ENCODE measurements at regions not wholly inside any gene's neighbourhood (a gene's known extent, or its start where the extent isn't known, plus 50 kb on each side); places are given as distances from the start of the nearest gene placed in this dataset.
"Not testable (repeated sequence)": the region's sequence is repeated elsewhere in the genome, so short reads cannot be mapped to it uniquely, and the experiment has no call there.

DNA sequence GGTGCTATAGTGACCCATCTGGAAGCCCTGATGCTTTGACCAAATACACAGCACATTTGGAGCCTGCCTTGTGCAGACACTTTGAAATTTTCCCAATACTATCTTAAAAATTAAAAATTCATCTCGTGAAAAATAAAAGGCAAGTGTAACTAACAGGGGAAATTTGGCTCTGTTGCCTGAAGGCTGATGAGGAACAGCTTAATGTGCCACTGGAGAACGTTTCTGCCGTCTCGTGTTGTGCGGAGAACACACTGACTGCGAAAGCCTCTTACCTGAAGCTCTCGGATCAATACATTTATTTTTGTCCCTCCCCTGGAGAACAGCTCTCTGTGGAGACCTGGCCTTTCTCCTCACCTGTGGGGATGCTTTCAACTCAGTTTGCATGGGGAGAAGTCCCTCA lies 77.2 kb upstream of the CHST15 start:
- H3K4me1 Mint-ChIP-seq = no peaks in the 10 kb centered on the region
- H3K27me3 Mint-ChIP-seq (ENCODE audit: low read depth) = peaks cover 2% of the 10 kb centered on the region
- TF ChIP-seq, protein P1, sequence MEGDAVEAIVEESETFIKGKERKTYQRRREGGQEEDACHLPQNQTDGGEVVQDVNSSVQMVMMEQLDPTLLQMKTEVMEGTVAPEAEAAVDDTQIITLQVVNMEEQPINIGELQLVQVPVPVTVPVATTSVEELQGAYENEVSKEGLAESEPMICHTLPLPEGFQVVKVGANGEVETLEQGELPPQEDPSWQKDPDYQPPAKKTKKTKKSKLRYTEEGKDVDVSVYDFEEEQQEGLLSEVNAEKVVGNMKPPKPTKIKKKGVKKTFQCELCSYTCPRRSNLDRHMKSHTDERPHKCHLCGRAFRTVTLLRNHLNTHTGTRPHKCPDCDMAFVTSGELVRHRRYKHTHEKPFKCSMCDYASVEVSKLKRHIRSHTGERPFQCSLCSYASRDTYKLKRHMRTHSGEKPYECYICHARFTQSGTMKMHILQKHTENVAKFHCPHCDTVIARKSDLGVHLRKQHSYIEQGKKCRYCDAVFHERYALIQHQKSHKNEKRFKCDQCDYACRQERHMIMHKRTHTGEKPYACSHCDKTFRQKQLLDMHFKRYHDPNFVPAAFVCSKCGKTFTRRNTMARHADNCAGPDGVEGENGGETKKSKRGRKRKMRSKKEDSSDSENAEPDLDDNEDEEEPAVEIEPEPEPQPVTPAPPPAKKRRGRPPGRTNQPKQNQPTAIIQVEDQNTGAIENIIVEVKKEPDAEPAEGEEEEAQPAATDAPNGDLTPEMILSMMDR (IDR thresholded peaks at IDR 0.05; ENCODE audit: unreplicated experiment) = no peak
- H3K27ac Mint-ChIP-seq = no peak overlapping the region
- no peaks in the 10 kb centered on the region for H3K9me3 Mint-ChIP-seq
- H3K4me3 Mint-ChIP-seq = no peak overlapping the region
- H3K36me3 Mint-ChIP-seq = no peaks in the 10 kb centered on the region
- no peak for DNase-seq (ENCODE audit: low spot score in 2 of 2, unreplicated experiment in 2 of 2)

GRCh38 chr10:124168991-124169802 lies 75.8 kb upstream of the CHST15 start:
- Mint-ChIP-seq H3K27ac (no peak overlapping the region), H3K4me1 (no peaks in the 10 kb centered on the region), H3K9me3 (no peaks in the 10 kb centered on the region), H3K27me3 (ENCODE audit: low read depth) (peaks cover 2% of the 10 kb centered on the region), H3K36me3 (no peaks in the 10 kb centered on the region), H3K4me3 (no peak overlapping the region)
- peak in 1 of 2 experiments; percentile 10 for DNase-seq (ENCODE audit: low spot score in 2 of 2, unreplicated experiment in 2 of 2)
- TF ChIP-seq, protein P1 (IDR thresholded peaks at IDR 0.05; ENCODE audit: unreplicated experiment) = no peak

- TF ChIP-seq, protein P1 (IDR thresholded peaks at IDR 0.05; ENCODE audit: unreplicated experiment) = no peak
- H3K27ac Mint-ChIP-seq = no peak overlapping the region
- H3K9me3 Mint-ChIP-seq = no peaks in the 10 kb centered on the region
- DNase-seq (ENCODE audit: low spot score in 2 of 2, unreplicated experiment in 2 of 2) = peak in 1 of 2 experiments; percentile 1
- H3K27me3 Mint-ChIP-seq (ENCODE audit: low read depth) = peaks cover 2% of the 10 kb centered on the region
- H3K4me3 Mint-ChIP-seq = no peak overlapping the region
- no peaks in the 10 kb centered on the region for H3K4me1 Mint-ChIP-seq
- no peaks in the 10 kb centered on the region for H3K36me3 Mint-ChIP-seq
Measured at GRCh38 chr10:124168581-124168980, 75.2 kb upstream of the CHST15 start.

GRCh38 chr10:124167925-124168324 lies 74.5 kb upstream of the CHST15 start:
- DNase-seq (ENCODE audit: low spot score in 2 of 2, unreplicated experiment in 2 of 2); H3K27ac Mint-ChIP-seq; H3K27me3 Mint-ChIP-seq (ENCODE audit: low read depth); H3K9me3 Mint-ChIP-seq; H3K4me3 Mint-ChIP-seq; H3K36me3 Mint-ChIP-seq; H3K4me1 Mint-ChIP-seq: not testable (repeated sequence)

- Mint-ChIP-seq H3K4me1 (no peaks in the 10 kb centered on the region), H3K9me3 (no peaks in the 10 kb centered on the region), H3K27ac (no peak overlapping the region), H3K27me3 (ENCODE audit: low read depth) (no peaks in the 10 kb centered on the region), H3K4me3 (no peak overlapping the region), H3K36me3 (no peaks in the 10 kb centered on the region)
- TF ChIP-seq, protein P1 (IDR thresholded peaks at IDR 0.05; ENCODE audit: unreplicated experiment) = no peak
- peak in 1 of 2 experiments; percentile 3 for DNase-seq (ENCODE audit: low spot score in 2 of 2, unreplicated experiment in 2 of 2)
Measured at GRCh38 chr10:124166431-124167125, 73.2 kb upstream of the CHST15 start.

GRCh38 chr10:124165827-124166226 lies 72.4 kb upstream of the CHST15 start:
- no peaks in the 10 kb centered on the region for H3K9me3 Mint-ChIP-seq

More at GRCh38 chr10:124165827-124166226, 72.4 kb upstream of the CHST15 start:
- no peak overlapping the region for H3K4me3 Mint-ChIP-seq
- no peaks in the 10 kb centered on the region for H3K4me1 Mint-ChIP-seq
- TF ChIP-seq, protein P1 (IDR thresholded peaks at IDR 0.05; ENCODE audit: unreplicated experiment) = no peak
- H3K27me3 Mint-ChIP-seq (ENCODE audit: low read depth) = peaks cover 3% of the 10 kb centered on the region
- H3K27ac Mint-ChIP-seq = no peak overlapping the region
- DNase-seq (ENCODE audit: low spot score in 2 of 2, unreplicated experiment in 2 of 2) = no peak
- H3K36me3 Mint-ChIP-seq = no peaks in the 10 kb centered on the region

All from mesothelial cell of epicardium (in vitro differentiated cells).